RWPE1 (cell line): ENCODE measurements at regions not wholly inside any gene's neighbourhood (a gene's known extent, or its start where the extent isn't known, plus 50 kb on each side); places are given as distances from the start of the nearest gene placed in this dataset.
A peak's percentile ranks its signal among the peaks of the same experiment; 100 is the strongest.

Experiments
- CTCF ChIA-PET: fragments of 350-600 bp; sonication (Branson Sonifier 250); formaldehyde crosslinking; extraction: SDS; loops from one replicate; lab custom pipeline; 2021; lab: Yijun Ruan, JAX
- POLR2A ChIA-PET: fragments of 400-600 bp; formaldehyde crosslinking; extraction: SDS; loops from one replicate; lab custom pipeline; 2020; ENCODE audit warnings: antibody characterized with exemption; ENCODE audit not compliant: low non-redundant PET; lab: Yijun Ruan, JAX
- DNase-seq: peaks from one replicate; pipeline ENCODE4 v3.0.0; 2012; ENCODE audit warnings: low spot score
- H3K27ac ChIP-seq: fragments of 450-650 bp; 2 replicates; pipeline ENCODE4 v1.5.1; 2017
- CTCF ChIP-seq: fragments of 450-650 bp; conservative IDR thresholded peaks from 2 replicates; pipeline ENCODE4 v1.5.1; 2017; ENCODE audit warnings: low read depth, mild to moderate bottlenecking

GRCh38 chr4:32778025-32778424 is 2057.9 kb downstream of the PCDH7 start:
- no peak for TF ChIP-seq CTCF
- DNase-seq = no peak
- ChIA-PET CTCF (no interaction called here), POLR2A (no interaction called here)
- H3K27ac ChIP-seq = no peak overlapping the region

DNA sequence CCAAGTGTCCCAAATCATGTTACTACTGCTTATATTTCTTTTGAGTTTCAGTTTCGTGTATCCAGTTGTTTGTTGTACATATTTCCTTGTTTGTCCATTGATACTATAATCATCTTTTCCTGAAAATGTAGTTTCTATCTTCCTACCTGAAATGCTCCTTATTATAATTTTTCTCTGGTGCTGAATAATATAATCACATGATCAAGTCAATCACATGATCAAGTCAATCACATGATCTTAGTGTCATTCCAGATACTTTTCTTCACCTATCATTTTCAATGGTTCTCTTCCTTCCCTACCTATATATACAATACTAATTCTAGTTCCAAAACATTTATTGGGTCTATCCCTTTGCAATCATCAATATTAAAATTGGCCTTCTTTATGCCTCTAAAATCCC is 2058.8 kb downstream of the PCDH7 start:
- POLR2A ChIA-PET = no interaction called here
- H3K27ac ChIP-seq = no peak overlapping the region
- CTCF ChIA-PET = no interaction called here
- DNase-seq = no peak
- no peak for TF ChIP-seq CTCF

DNA sequence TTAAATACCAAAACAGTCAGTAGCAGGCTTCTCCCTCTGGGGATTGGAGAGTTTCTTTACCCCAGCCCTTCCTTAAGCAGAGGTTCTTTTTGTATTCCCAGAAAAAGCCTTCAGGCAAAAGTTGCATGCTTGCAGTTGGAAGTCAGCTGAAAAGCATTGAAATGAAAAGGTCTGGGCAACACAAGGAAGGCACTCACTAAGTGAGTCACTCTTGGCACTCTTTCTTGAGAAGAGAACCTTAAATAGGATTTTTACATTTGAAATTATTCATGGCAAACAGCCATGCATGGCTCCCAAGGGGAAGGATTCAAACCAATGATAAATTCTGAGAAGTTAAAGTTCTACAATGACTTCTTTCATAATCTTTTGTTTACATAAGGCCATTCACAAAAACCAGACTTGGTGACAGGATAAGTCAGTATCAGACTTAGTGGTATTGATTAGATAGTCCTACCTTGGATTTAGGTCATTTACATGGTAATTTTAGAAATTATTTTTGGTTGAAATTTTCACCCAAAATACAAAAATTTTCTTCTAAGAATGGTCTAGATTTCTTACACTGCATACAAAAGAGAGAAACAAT is 2068.9 kb downstream of the PCDH7 start:
- no peak for TF ChIP-seq CTCF
- ChIA-PET CTCF (no interaction called here), POLR2A (no interaction called here)
- H3K27ac ChIP-seq = no peak overlapping the region
- peak; percentile 19 for DNase-seq

DNA sequence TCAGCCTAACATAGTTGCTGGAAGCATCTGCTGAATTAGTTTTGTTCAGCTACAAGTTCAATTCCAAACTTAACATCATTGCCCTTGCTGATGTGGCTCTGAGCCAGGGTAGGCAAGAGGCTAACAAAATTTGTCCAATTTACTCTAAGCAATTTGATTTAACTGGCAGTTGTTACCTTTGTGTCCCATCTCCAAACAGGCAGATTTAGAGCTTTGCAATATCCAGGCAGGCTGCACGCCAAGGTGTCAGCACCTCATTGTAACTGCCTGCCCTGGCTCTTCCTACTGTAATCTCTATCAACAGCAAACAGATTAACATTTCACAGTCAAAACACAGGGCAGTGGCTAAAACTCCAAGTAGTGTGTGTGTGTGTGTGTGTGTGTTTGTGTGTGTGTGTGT is 2070.6 kb downstream of the PCDH7 start:
- TF ChIP-seq CTCF = no peak
- H3K27ac ChIP-seq = no peak overlapping the region
- DNase-seq = no peak
- ChIA-PET CTCF (no interaction called here), POLR2A (no interaction called here)

DNA sequence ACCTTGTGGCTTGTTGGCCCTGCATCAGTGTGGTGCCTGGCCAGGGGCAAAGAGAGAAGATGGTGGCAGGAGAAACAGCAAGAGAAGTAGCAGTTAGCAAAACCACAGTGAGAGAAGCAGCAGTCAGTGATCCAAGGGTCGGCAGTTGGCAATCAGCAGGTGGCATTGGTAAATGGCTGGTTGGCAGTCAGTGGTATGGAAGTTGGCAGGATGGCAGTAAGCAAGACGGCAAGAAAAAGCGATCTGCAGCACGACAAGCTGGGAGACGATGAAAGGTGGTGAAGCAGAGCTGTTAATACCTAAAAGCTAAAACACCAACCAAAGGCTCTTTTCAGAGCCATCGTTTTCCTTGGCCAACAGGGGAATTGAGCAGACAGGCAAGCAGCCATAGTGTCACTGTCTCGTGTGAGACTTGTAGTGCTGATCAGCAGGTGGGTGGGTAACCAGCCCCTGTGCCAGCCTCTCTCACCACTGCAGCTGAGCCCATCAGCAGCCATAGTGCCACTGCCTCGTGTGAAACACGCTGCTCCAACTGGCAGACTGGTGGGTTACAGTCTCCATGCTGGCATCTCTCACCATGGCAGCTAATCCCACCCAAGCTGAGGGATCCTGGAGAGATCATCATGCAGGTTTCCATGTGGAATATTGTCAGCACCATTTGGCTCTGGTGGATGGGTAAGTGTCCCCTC is 2078.4 kb downstream of the PCDH7 start:
- TF ChIP-seq CTCF = no peak
- no peak for DNase-seq
- ChIA-PET POLR2A (no interaction called here), CTCF (no interaction called here)
- no peak overlapping the region for H3K27ac ChIP-seq

GRCh38 chr4:32824336-32824735 is 2104.2 kb downstream of the PCDH7 start:
- H3K27ac ChIP-seq = no peak overlapping the region
- POLR2A ChIA-PET = no interaction called here
- no peak for TF ChIP-seq CTCF
- CTCF ChIA-PET = no interaction called here
- no peak for DNase-seq
